MG63 (cell line): ENCODE measurements at regions not wholly inside any gene's neighbourhood (a gene's known extent, or its start where the extent isn't known, plus 50 kb on each side); places are given as distances from the start of the nearest gene placed in this dataset.

Experiments used
- DNase-seq: peaks from one replicate; pipeline ENCODE4 v3.0.0-alpha.2; 2020
- H3K27me3 ChIP-seq: fragments of 250-450 bp; sonication (Bioruptor Pico); 2 replicates; pipeline ENCODE4 v1.5.1; 2020; ENCODE audit warnings: mild to moderate bottlenecking, moderate library complexity
- H3K36me3 ChIP-seq: fragments of 250-450 bp; sonication (Bioruptor Pico); 2 replicates; pipeline ENCODE4 v1.5.1; 2020; ENCODE audit warnings: mild to moderate bottlenecking, moderate library complexity
- H3K4me3 ChIP-seq: fragments of 250-450 bp; sonication (Bioruptor Pico); 2 replicates; pipeline ENCODE4 v1.5.1; 2020; ENCODE audit warnings: mild to moderate bottlenecking, moderate library complexity
- H3K9me3 ChIP-seq: fragments of 250-450 bp; sonication (Bioruptor Pico); 2 replicates; pipeline ENCODE4 v1.5.1; 2020; ENCODE audit warnings: mild to moderate bottlenecking, moderate library complexity

- no peak overlapping the region for H3K4me3 ChIP-seq
- H3K27me3 ChIP-seq = no peaks in the 10 kb centered on the region
- H3K36me3 ChIP-seq = no peaks in the 10 kb centered on the region
- H3K9me3 ChIP-seq = no peaks in the 10 kb centered on the region
- no peak for DNase-seq
Observed at GRCh38 chr4:45596379-45597101, 527.3 kb downstream of the GABRG1 start.

- no peak for DNase-seq
- no peaks in the 10 kb centered on the region for H3K36me3 ChIP-seq
- H3K9me3 ChIP-seq = no peaks in the 10 kb centered on the region
- no peaks in the 10 kb centered on the region for H3K27me3 ChIP-seq
- no peak overlapping the region for H3K4me3 ChIP-seq
Observed at GRCh38 chr4:45580334-45580733, 543.5 kb downstream of the GABRG1 start.

GRCh38 chr4:45578874-45579273, 545.0 kb downstream of the GABRG1 start:
- H3K9me3 ChIP-seq = no peaks in the 10 kb centered on the region
- no peak for DNase-seq
- H3K27me3 ChIP-seq = no peaks in the 10 kb centered on the region
- no peak overlapping the region for H3K4me3 ChIP-seq
- no peaks in the 10 kb centered on the region for H3K36me3 ChIP-seq

- H3K4me3 ChIP-seq = no peak overlapping the region
- DNase-seq = no peak
- no peaks in the 10 kb centered on the region for H3K36me3 ChIP-seq
- H3K27me3 ChIP-seq = no peaks in the 10 kb centered on the region
- no peaks in the 10 kb centered on the region for H3K9me3 ChIP-seq
Observed at GRCh38 chr4:45576275-45576674, 547.6 kb downstream of the GABRG1 start.

GRCh38 chr4:45569619-45570018, 554.2 kb downstream of the GABRG1 start:
- no peak for DNase-seq
- H3K4me3 ChIP-seq = no peak overlapping the region
- H3K27me3 ChIP-seq = no peaks in the 10 kb centered on the region
- H3K9me3 ChIP-seq = no peaks in the 10 kb centered on the region
- no peaks in the 10 kb centered on the region for H3K36me3 ChIP-seq

GRCh38 chr4:45568694-45569093, 555.2 kb downstream of the GABRG1 start:
- no peaks in the 10 kb centered on the region for H3K9me3 ChIP-seq
- H3K4me3 ChIP-seq = no peak overlapping the region
- no peaks in the 10 kb centered on the region for H3K36me3 ChIP-seq
- H3K27me3 ChIP-seq = no peaks in the 10 kb centered on the region
- no peak for DNase-seq

GRCh38 chr4:45566896-45567603, 556.8 kb downstream of the GABRG1 start:
- Histone ChIP-seq H3K27me3 (no peaks in the 10 kb centered on the region), H3K36me3 (no peaks in the 10 kb centered on the region), H3K4me3 (no peak overlapping the region), H3K9me3 (no peaks in the 10 kb centered on the region)
- DNase-seq = no peak

GRCh38 chr4:45554423-45554822, 569.4 kb downstream of the GABRG1 start:
- no peaks in the 10 kb centered on the region for H3K9me3 ChIP-seq
- no peak overlapping the region for H3K4me3 ChIP-seq
- H3K36me3 ChIP-seq = no peaks in the 10 kb centered on the region
- peak; percentile 7 for DNase-seq
- H3K27me3 ChIP-seq = no peaks in the 10 kb centered on the region

- Histone ChIP-seq H3K36me3 (no peaks in the 10 kb centered on the region), H3K27me3 (no peaks in the 10 kb centered on the region), H3K4me3 (no peak overlapping the region), H3K9me3 (no peaks in the 10 kb centered on the region)
- no peak for DNase-seq
Observed at GRCh38 chr4:45550766-45551366, 573.0 kb downstream of the GABRG1 start.

GRCh38 chr4:45539142-45539814, 584.6 kb downstream of the GABRG1 start:
- Histone ChIP-seq H3K9me3 (no peaks in the 10 kb centered on the region), H3K27me3 (no peaks in the 10 kb centered on the region)
- DNase-seq = no peak

GRCh38 chr4:45530498-45530897, 593.4 kb downstream of the GABRG1 start:
- no peak for DNase-seq
- H3K4me3 ChIP-seq = no peak overlapping the region
- H3K27me3 ChIP-seq = no peaks in the 10 kb centered on the region
- H3K9me3 ChIP-seq = no peaks in the 10 kb centered on the region
- no peaks in the 10 kb centered on the region for H3K36me3 ChIP-seq

More at GRCh38 chr4:45539142-45539814, 584.6 kb downstream of the GABRG1 start:
- Histone ChIP-seq H3K36me3 (no peaks in the 10 kb centered on the region), H3K4me3 (no peak overlapping the region)

- Histone ChIP-seq H3K4me3 (no peak overlapping the region), H3K36me3 (no peaks in the 10 kb centered on the region), H3K9me3 (no peaks in the 10 kb centered on the region), H3K27me3 (no peaks in the 10 kb centered on the region)
- no peak for DNase-seq
Observed at GRCh38 chr4:45527160-45527559, 596.7 kb downstream of the GABRG1 start.

- no peaks in the 10 kb centered on the region for H3K9me3 ChIP-seq
- H3K27me3 ChIP-seq = no peaks in the 10 kb centered on the region
- no peak overlapping the region for H3K4me3 ChIP-seq
- no peaks in the 10 kb centered on the region for H3K36me3 ChIP-seq
- no peak for DNase-seq
Observed at GRCh38 chr4:45518832-45519231, 605.0 kb downstream of the GABRG1 start.

GRCh38 chr4:45502471-45502870, 621.4 kb downstream of the GABRG1 start:
- no peaks in the 10 kb centered on the region for H3K27me3 ChIP-seq

GRCh38 chr4:45484740-45485139, 639.1 kb downstream of the GABRG1 start:
- H3K9me3 ChIP-seq = no peaks in the 10 kb centered on the region
- no peaks in the 10 kb centered on the region for H3K27me3 ChIP-seq

More at GRCh38 chr4:45502471-45502870, 621.4 kb downstream of the GABRG1 start:
- Histone ChIP-seq H3K4me3 (no peak overlapping the region), H3K36me3 (no peaks in the 10 kb centered on the region), H3K9me3 (no peaks in the 10 kb centered on the region)
- no peak for DNase-seq

GRCh38 chr4:45482346-45482745, 641.5 kb downstream of the GABRG1 start:
- Histone ChIP-seq H3K9me3 (no peaks in the 10 kb centered on the region), H3K27me3 (no peaks in the 10 kb centered on the region), H3K36me3 (no peaks in the 10 kb centered on the region), H3K4me3 (no peak overlapping the region)
- no peak for DNase-seq

More at GRCh38 chr4:45484740-45485139, 639.1 kb downstream of the GABRG1 start:
- no peak overlapping the region for H3K4me3 ChIP-seq
- no peaks in the 10 kb centered on the region for H3K36me3 ChIP-seq
- DNase-seq = no peak

- Histone ChIP-seq H3K36me3 (no peaks in the 10 kb centered on the region), H3K9me3 (no peaks in the 10 kb centered on the region), H3K4me3 (no peak overlapping the region), H3K27me3 (no peaks in the 10 kb centered on the region)
- DNase-seq = no peak
Observed at GRCh38 chr4:45477311-45477733, 646.5 kb downstream of the GABRG1 start.
